ENCODE measurements at regions not wholly inside any gene's neighbourhood (a gene's known extent, or its start where the extent isn't known, plus 50 kb on each side); places are given as distances from the start of the nearest gene placed in this dataset.
A peak's percentile ranks its signal among the peaks of the same experiment; 100 is the strongest.

DNA sequence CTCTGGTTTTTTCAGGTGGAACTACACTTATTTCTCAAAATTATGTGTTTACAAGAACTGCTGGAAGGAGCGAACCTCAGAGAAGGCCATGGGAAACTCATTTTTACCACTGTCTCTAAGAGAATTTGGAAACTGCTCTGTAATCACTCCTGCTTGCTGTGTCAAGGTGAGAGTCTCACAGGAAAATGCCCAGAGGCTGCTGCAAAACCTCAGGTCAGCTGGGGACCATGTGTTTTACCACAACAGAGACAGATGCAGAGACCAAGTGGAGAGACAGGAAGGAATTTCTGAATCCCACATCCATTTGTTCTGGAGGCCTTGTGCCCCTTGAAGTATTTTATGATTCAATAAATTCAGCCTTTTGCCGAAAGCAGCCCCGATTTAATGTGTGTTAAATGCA is 743.8 kb upstream of the SLC10A2 start:
- H2BK15ac ChIP-seq (ENCODE audit: low read length) = no peak overlapping the region
- TF ChIP-seq KDM5A (IDR thresholded peaks at IDR 0.05; ENCODE audit: low read length) = no peak

More for the DNA sequence above, 743.8 kb upstream of the SLC10A2 start:
- H3K14ac ChIP-seq (ENCODE audit: insufficient read length) = no peak overlapping the region
- H3K56ac ChIP-seq (replicated peaks; ENCODE audit: insufficient read length, low read depth, low read length) = no peak overlapping the region
- CTCF ChIA-PET (ENCODE audit: partially characterized antibody) = no interaction called here
- no peak overlapping the region for H2AK5ac ChIP-seq (ENCODE audit: low read depth, low read length)
- no peaks in the 10 kb centered on the region for H3K79me1 ChIP-seq (ENCODE audit: low read depth, low read length)
- H3K9me3 ChIP-seq (ENCODE audit: insufficient read depth in 2 of 2, low read depth in 1 of 2, low read length in 1 of 2) = peaks cover 3 to 11% of the 10 kb centered on the region in 2 experiments; a peak in 2 of 4 replicates
- H4K8ac ChIP-seq (ENCODE audit: extremely low read depth, insufficient read depth, low read length) = no peak overlapping the region
- no peak overlapping the region for H2BK20ac ChIP-seq (ENCODE audit: low read length)
- H3K27me3 ChIP-seq (replicated peaks in 1 of 4; ENCODE audit: control insufficient read depth in 3 of 4, extremely low read depth in 1 of 4, insufficient read depth in 3 of 4, low read length in 3 of 4) = no peaks in the 10 kb centered on the region
- H3K4me1 ChIP-seq (replicated peaks in 1 of 4; ENCODE audit: control insufficient read depth in 3 of 4, insufficient read depth in 4 of 4, low read length in 3 of 4) = no peaks in the 10 kb centered on the region
- H3K23me2 ChIP-seq (ENCODE audit: low read depth, low read length) = no peaks in the 10 kb centered on the region
- H4K5ac ChIP-seq (ENCODE audit: insufficient read length, low read depth, low read length) = no peak overlapping the region
- H3K9ac ChIP-seq (replicated peaks in 1 of 4; ENCODE audit: extremely low read depth in 1 of 4, low read depth in 3 of 4, low read length in 3 of 4) = no peak overlapping the region
- H3K4me2 ChIP-seq (ENCODE audit: insufficient read depth in 1 of 2, low read depth in 2 of 2, low read length in 2 of 2) = no peak overlapping the region
- no peaks in the 10 kb centered on the region for H3K36me3 ChIP-seq (ENCODE audit: control insufficient read depth in 2 of 4, insufficient read depth in 4 of 4, low read length in 3 of 4)
- H4K91ac ChIP-seq (replicated peaks; ENCODE audit: insufficient read length, low read length) = no peak overlapping the region
- no peak overlapping the region for H3K23ac ChIP-seq (ENCODE audit: insufficient read length)
- H3K4ac ChIP-seq (replicated peaks; ENCODE audit: insufficient read length, low read depth, low read length) = no peak overlapping the region
- H3K18ac ChIP-seq (ENCODE audit: extremely low read depth, low read length) = no peak overlapping the region
- H3K4me3 ChIP-seq (ENCODE audit: extremely low read depth in 1 of 4, insufficient read depth in 2 of 4, low read depth in 3 of 4, low read length in 4 of 4) = no peak overlapping the region
- H2AFZ ChIP-seq (ENCODE audit: low read length) = 0 out of 2 replicates have a peak overlapping the region, but pooled peaks have one; percentile 23
- no peak overlapping the region for H3K27ac ChIP-seq (ENCODE audit: low read depth, low read length)
- DNase-seq (ENCODE audit: low read depth in 1 of 2, low spot score in 2 of 2) (no peak), FAIRE-seq (no peak)
- H2BK120ac ChIP-seq (replicated peaks; ENCODE audit: low read depth, low read length) = no peak overlapping the region
- H4K20me1 ChIP-seq (replicated peaks in 1 of 2; ENCODE audit: control insufficient read depth in 1 of 2, insufficient read depth in 2 of 2, low read length in 2 of 2) = no peaks in the 10 kb centered on the region
- no peaks in the 10 kb centered on the region for H3K79me2 ChIP-seq (ENCODE audit: control insufficient read depth in 1 of 2, insufficient read depth in 2 of 2, low read length in 2 of 2)
- no peak overlapping the region for H2BK5ac ChIP-seq (ENCODE audit: low read depth, low read length)
- 96% methylated on average over 3 of the region's 3 CpGs; no CpG with 5 or more reads in 1 of the 2 experiments for WGBS, 2 experiments (ENCODE audit: extremely low coverage in 1 of 2, insufficient coverage in 1 of 2, insufficient read length in 1 of 2, insufficient replicate concordance in 2 of 2, low coverage in 1 of 2, low lambda C conversion rate in 2 of 2, missing lambda C conversion rate in 1 of 2)
- POLR2A ChIA-PET (ENCODE audit: partially characterized antibody) = no interaction called here
- H2BK12ac ChIP-seq (ENCODE audit: low read depth, low read length) = no peak overlapping the region
